ENCODE measurements at regions not wholly inside any gene's neighbourhood (a gene's known extent, or its start where the extent isn't known, plus 50 kb on each side); places are given as distances from the start of the nearest gene placed in this dataset.

DNA sequence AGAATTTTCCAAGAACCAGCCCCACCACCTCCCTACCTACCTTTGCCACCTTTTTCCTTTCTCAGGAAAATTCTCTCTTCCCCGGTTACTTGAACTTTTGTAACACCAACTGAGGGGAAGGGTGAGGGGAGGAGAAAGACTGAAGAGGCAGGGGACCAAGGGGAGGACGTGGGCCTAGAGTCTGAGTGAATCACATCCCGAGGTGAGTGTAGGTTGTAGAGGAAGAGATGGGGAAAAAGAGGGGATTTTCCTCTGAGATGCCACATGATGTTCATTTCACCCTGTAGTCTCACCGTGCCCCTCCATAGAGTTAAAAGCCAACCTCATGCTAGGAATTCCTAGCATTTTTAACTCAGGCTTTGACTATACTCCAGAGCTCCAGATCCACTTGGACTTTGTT lies 311.8 kb downstream of the RPAP3 start:
- Histone ChIP-seq H3K27ac (ENCODE audit: control insufficient read depth, insufficient read depth) (no peak overlapping the region), H4K20me1 (ENCODE audit: control insufficient read depth, insufficient read depth) (no peaks in the 10 kb centered on the region), H3K27me3 (replicated peaks in 1 of 2; ENCODE audit: control insufficient read depth in 2 of 2, insufficient read depth in 2 of 2, low read length in 1 of 2) (no peaks in the 10 kb centered on the region), H3K4me3 (no peak overlapping the region), H3K4me2 (ENCODE audit: control insufficient read depth, insufficient read depth) (no peak overlapping the region), H3K4me1 (ENCODE audit: control insufficient read depth, insufficient read depth, low read length) (no peaks in the 10 kb centered on the region), H2AFZ (ENCODE audit: control insufficient read depth, low read depth, low read length) (no peak overlapping the region), H3K36me3 (ENCODE audit: control insufficient read depth in 2 of 2, insufficient read depth in 2 of 2, low read length in 1 of 2) (no peaks in the 10 kb centered on the region), H3K79me2 (ENCODE audit: control insufficient read depth, insufficient read depth, low read length) (no peaks in the 10 kb centered on the region), H3K9ac (ENCODE audit: control insufficient read depth, insufficient read depth, low read length) (no peak overlapping the region), H3K9me3 (replicated peaks; ENCODE audit: control insufficient read depth, insufficient read depth, low read length) (no peaks in the 10 kb centered on the region; the same call in 2 of the 3 replicates)
- DNase-seq (ENCODE audit: low read depth, low spot score), result no peak
- no peak for FAIRE-seq
- in situ Hi-C loops (cut with MboI), result no loop called here
- SMC1A ChIA-PET (ENCODE audit: uncharacterized antibody, unreplicated experiment), result no interaction called here
- CTCF ChIA-PET, result interaction anchor here (0.7 to 1.4 kb wide), 2 partner anchors 13 to 361 kb away, joined by 3 to 5 read pairs; no protein-coding TSS in a partner anchor
- TF ChIP-seq, protein P1, sequence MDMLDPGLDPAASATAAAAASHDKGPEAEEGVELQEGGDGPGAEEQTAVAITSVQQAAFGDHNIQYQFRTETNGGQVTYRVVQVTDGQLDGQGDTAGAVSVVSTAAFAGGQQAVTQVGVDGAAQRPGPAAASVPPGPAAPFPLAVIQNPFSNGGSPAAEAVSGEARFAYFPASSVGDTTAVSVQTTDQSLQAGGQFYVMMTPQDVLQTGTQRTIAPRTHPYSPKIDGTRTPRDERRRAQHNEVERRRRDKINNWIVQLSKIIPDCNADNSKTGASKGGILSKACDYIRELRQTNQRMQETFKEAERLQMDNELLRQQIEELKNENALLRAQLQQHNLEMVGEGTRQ (IDR thresholded peaks at IDR 0.05; ENCODE audit: borderline replicate concordance, low read depth, low read length), result no peak
- TF ChIP-seq RFX5 (IDR thresholded peaks at IDR 0.05; ENCODE audit: low read depth, low read length) (no peak), NFYA (IDR thresholded peaks at IDR 0.05; ENCODE audit: borderline replicate concordance, low read depth, low read length) (no peak), MTA3 (IDR thresholded peaks at IDR 0.05; ENCODE audit: borderline replicate concordance, low read length) (no peak), SRF (IDR thresholded peaks at IDR 0.05; ENCODE audit: low read depth in 2 of 2, low read length in 2 of 2) (no peak), CHD4 (IDR thresholded peaks at IDR 0.05) (no peak), FOXK2 (IDR thresholded peaks at IDR 0.05) (no peak), RB1 (IDR thresholded peaks at IDR 0.05; ENCODE audit: borderline replicate concordance) (no peak), NR2C1 (IDR thresholded peaks at IDR 0.05) (no peak), TAF1 (IDR thresholded peaks at IDR 0.05; ENCODE audit: borderline replicate concordance, low read depth, low read length) (no peak), CREM (IDR thresholded peaks at IDR 0.05; ENCODE audit: low read depth) (no peak), POLR2AphosphoS2 (IDR thresholded peaks at IDR 0.05; ENCODE audit: low read depth, low read length) (no peak), TCF12 (IDR thresholded peaks at IDR 0.05; ENCODE audit: low read depth, low read length) (no peak)
- TF ChIP-seq, protein P2, sequence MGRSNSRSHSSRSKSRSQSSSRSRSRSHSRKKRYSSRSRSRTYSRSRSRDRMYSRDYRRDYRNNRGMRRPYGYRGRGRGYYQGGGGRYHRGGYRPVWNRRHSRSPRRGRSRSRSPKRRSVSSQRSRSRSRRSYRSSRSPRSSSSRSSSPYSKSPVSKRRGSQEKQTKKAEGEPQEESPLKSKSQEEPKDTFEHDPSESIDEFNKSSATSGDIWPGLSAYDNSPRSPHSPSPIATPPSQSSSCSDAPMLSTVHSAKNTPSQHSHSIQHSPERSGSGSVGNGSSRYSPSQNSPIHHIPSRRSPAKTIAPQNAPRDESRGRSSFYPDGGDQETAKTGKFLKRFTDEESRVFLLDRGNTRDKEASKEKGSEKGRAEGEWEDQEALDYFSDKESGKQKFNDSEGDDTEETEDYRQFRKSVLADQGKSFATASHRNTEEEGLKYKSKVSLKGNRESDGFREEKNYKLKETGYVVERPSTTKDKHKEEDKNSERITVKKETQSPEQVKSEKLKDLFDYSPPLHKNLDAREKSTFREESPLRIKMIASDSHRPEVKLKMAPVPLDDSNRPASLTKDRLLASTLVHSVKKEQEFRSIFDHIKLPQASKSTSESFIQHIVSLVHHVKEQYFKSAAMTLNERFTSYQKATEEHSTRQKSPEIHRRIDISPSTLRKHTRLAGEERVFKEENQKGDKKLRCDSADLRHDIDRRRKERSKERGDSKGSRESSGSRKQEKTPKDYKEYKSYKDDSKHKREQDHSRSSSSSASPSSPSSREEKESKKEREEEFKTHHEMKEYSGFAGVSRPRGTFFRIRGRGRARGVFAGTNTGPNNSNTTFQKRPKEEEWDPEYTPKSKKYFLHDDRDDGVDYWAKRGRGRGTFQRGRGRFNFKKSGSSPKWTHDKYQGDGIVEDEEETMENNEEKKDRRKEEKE (IDR thresholded peaks at IDR 0.05), result no peak
- TF ChIP-seq, protein P3, sequence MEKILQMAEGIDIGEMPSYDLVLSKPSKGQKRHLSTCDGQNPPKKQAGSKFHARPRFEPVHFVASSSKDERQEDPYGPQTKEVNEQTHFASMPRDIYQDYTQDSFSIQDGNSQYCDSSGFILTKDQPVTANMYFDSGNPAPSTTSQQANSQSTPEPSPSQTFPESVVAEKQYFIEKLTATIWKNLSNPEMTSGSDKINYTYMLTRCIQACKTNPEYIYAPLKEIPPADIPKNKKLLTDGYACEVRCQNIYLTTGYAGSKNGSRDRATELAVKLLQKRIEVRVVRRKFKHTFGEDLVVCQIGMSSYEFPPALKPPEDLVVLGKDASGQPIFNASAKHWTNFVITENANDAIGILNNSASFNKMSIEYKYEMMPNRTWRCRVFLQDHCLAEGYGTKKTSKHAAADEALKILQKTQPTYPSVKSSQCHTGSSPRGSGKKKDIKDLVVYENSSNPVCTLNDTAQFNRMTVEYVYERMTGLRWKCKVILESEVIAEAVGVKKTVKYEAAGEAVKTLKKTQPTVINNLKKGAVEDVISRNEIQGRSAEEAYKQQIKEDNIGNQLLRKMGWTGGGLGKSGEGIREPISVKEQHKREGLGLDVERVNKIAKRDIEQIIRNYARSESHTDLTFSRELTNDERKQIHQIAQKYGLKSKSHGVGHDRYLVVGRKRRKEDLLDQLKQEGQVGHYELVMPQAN (conservative IDR thresholded peaks at IDR 0.05), result no peak
- TF ChIP-seq, protein P4, sequence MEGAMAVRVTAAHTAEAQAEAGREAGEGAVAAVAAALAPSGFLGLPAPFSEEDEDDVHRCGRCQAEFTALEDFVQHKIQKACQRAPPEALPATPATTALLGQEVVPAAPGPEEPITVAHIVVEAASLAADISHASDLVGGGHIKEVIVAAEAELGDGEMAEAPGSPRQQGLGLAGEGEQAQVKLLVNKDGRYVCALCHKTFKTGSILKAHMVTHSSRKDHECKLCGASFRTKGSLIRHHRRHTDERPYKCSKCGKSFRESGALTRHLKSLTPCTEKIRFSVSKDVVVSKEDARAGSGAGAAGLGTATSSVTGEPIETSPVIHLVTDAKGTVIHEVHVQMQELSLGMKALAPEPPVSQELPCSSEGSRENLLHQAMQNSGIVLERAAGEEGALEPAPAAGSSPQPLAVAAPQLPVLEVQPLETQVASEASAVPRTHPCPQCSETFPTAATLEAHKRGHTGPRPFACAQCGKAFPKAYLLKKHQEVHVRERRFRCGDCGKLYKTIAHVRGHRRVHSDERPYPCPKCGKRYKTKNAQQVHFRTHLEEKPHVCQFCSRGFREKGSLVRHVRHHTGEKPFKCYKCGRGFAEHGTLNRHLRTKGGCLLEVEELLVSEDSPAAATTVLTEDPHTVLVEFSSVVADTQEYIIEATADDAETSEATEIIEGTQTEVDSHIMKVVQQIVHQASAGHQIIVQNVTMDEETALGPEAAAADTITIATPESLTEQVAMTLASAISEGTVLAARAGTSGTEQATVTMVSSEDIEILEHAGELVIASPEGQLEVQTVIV (IDR thresholded peaks at IDR 0.05; ENCODE audit: borderline replicate concordance, partially characterized antibody), result no peak
- TF ChIP-seq, protein P5, sequence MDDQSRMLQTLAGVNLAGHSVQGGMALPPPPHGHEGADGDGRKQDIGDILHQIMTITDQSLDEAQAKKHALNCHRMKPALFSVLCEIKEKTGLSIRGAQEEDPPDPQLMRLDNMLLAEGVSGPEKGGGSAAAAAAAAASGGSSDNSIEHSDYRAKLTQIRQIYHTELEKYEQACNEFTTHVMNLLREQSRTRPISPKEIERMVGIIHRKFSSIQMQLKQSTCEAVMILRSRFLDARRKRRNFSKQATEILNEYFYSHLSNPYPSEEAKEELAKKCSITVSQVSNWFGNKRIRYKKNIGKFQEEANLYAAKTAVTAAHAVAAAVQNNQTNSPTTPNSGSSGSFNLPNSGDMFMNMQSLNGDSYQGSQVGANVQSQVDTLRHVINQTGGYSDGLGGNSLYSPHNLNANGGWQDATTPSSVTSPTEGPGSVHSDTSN (IDR thresholded peaks at IDR 0.05; ENCODE audit: insufficient replicate concordance, low read depth, low read length), result no peak
- no TSS peak for BruUV-seq (replicated peaks)
- WGBS (ENCODE audit: insufficient coverage, insufficient replicate concordance, low lambda C conversion rate, missing lambda C conversion rate), result 42% methylated on average over 4 of the region's 4 CpGs
- POLR2A ChIA-PET, result no interaction called here
- ATAC-seq, result no peak
- intact Hi-C loops (cut with micrococcal nuclease; ENCODE audit: unreplicated experiment), result no loop called here
- RAD21 ChIA-PET (ENCODE audit: unreplicated experiment), result no interaction called here

Data from GM12878 (cell line).